Stromal cell of bone marrow (primary cell): ENCODE measurements at regions not wholly inside any gene's neighbourhood (a gene's known extent, or its start where the extent isn't known, plus 50 kb on each side); places are given as distances from the start of the nearest gene placed in this dataset.

ENCODE experiments used
- DNase-seq: peaks from one replicate; pipeline ENCODE4 v3.0.0-alpha.2; 2012; ENCODE audit warnings: low read depth

DNA sequence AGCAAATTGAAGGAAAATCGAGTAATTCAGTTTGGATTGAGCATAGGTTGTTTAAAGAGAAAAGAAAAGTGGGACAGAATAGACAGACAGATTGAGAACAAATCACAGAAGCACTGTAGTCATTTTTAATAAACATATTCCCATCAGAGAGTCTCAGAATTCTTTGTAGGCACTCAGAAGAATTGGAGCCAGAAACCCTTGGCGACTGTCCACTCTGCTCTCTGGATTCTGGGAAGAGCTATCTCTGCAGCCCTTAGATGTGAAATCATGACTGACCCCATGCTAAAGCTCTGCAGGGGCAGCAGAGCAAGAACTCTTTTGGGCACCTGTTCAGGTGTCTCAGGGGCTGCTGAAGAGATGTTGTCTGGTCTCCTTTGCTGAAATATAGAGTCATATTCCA lies 223.7 kb upstream of the KIRREL3 start:
- no peak for DNase-seq

DNA sequence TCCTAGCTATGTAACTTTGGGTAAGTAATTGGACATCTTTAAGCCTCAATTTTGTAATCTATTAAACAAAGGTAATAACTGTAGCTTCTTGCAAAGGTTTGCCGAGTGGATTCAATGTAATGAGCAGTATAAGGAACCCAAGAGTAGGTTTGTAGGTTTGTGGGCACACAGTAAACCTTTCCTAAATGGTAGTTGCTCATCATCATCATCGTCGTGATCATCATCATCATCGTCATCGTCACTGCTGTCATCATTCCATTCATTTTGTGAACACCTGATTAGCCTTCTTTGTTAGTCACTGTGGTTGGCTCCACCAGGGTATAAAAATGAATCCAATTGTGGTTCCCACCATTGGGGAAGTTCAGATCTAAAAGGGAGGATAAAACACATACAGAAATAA lies 223.1 kb upstream of the KIRREL3 start:
- no peak for DNase-seq

DNA sequence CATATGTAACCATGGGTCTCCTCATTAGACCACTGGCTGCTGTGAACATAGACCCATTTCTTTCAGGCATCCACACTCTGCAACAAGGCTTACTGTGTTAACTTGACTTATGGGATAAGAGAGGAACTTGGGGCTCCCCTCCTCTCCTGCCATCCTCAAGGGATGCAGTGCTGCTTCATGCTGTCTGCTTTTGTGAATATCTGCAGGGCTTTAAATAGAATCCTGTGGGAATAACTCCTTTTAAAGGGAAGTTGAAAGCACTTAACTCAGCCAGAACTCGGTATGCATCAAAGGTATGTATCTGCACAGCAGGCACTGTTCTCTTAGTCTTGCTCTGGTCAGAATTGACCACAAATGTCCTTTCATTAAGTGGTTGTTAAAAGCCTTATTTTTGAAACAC lies 222.5 kb upstream of the KIRREL3 start:
- no peak for DNase-seq

DNA sequence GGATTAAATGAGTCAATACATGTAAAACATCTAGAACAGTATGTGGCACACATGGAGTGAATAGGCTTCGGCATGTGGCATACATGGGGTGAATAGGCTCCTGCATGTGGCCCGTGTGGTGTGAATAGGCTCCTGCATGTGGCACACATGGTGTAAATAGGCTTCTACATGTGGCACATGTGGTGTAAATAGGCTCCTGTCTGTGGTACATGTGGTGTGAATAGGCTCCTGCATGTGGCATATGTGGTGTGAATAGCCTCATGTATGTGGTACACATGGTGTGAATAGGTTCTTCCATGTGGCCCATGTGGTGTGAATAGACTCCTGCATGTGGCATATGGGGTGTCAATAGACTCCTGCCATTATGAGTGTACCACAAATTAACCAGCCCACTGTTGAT lies 219.1 kb upstream of the KIRREL3 start:
- DNase-seq, result no peak

GRCh38 chr11:127218275-127218608 lies 217.7 kb upstream of the KIRREL3 start:
- no peak for DNase-seq

GRCh38 chr11:127217452-127218274 lies 217.1 kb upstream of the KIRREL3 start:
- DNase-seq, result no peak

DNA sequence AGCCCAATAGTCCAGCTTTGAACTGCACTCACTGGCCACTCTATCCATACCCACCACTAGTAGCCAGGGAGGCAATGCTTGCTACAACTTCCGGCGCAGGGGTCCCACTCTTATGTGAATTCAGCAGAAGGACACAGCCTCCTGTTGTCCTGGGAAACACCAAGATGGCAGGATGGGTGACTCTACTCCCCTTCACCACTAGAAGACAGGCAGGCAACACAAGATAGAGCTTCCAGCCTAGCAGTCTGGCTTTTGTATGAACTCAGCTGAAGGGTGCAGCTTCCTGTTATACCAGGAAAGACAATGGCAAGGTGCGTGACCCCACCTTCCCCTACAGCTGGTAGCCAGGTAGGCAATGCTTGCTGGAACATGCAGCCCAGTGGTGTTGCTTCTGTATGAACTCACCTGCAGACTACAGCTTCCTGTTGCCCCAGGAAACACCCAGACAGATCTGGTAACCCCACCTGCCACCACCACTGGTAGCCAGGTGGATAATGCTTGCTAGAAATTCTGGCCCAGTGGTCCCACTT lies 205.2 kb upstream of the KIRREL3 start:
- DNase-seq, result no peak

DNA sequence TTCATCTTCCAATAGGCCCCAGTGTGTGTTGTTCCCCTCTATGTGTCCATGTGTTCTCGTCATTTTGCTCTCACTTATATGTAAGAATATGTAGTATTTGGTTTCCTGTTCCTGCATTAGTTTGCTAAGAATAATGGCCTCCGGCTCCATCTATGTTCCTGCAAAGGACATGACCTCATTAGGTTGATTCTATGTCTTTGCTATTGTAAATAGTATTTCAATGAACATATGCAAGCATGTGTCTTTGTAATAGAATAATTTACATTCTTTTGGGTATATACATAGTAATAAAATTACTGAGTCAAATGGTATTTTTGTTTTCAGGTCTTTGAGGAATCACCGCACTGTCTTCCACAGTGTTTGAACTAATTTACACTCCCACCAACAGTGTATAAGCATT lies 202.9 kb upstream of the KIRREL3 start:
- no peak for DNase-seq

- DNase-seq, result no peak
These were observed 201.5 kb upstream of the KIRREL3 start for GRCh38 chr11:127202105-127202504.

DNA sequence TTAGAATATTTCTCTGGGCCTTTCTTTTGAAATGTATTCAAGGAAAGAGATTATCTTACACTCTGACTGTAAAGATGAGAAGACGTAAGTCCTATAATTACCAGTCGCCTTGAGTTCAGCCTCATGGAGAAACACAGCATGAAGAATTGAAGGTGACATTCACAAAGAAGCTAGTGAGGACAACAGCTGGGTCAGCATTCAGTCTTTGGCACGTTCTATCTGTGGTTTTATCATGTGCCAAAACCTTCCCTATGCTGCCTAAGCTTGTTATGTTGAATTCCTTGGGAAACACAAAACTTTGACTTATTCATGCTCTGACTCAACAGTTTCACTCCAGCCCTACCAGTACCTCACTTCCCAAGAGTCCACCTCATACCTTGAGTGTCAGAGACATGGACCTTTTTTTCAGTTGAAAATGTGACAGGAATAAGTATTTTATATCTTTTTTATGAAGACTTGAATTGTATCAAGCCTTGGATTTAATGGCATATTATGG lies 198.8 kb upstream of the KIRREL3 start:
- no peak for DNase-seq

- DNase-seq, result no peak
These were observed 195.0 kb upstream of the KIRREL3 start for GRCh38 chr11:127195501-127196120.

GRCh38 chr11:127194521-127194920 lies 194.0 kb upstream of the KIRREL3 start:
- DNase-seq, result no peak

- DNase-seq, result no peak
These were observed 193.4 kb upstream of the KIRREL3 start for GRCh38 chr11:127193950-127194349.

DNA sequence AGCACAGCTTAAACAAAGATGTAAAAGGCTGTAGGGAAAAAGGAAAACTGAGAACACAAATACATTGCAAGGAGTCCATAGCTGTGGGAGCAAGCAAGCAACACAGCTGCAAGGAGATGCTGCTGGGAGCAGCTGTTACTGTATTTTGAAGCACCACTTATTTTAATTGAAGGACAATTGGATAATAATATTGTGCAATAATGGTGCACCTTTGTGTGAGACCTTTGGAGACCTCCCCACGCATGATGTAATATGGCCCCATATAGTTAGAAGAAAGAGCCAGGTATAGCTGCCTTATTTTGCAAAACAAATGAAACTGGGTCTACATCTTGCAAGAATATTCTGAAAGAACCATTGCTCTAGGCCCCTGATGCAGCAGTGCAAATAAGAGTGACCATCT lies 191.1 kb upstream of the KIRREL3 start:
- DNase-seq, result no peak

- DNase-seq, result no peak
These were observed 190.7 kb upstream of the KIRREL3 start for GRCh38 chr11:127191261-127191660.

DNA sequence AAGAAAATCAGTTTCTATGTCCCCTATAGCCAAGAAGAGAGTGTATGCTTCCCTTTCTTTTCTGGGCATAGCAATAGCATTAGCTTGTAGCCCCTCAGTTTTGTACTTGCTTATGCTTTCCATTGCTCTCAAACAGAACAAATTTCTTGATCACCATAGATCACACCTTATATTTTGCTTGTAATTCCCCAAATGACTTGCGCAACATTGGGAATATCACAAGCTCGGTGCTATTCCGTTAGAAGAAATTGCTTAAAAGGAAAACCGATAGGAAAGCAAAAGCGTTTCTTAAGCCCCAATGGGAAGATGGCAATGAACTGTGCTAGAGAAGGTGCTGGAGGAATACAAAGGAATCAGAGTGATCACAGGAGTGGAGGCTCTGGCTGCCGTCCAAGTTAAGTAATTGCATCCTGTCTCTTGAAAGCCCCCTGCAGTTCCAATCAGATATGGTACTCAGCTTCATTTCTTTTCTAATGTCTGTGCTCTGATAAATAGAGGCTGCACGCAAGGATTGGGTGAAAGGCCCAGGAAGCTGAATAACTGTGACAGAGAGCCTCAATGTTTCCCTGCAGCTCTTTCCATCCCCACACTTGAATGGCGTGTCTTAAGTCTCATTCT lies 182.1 kb upstream of the KIRREL3 start:
- DNase-seq, result no peak

DNA sequence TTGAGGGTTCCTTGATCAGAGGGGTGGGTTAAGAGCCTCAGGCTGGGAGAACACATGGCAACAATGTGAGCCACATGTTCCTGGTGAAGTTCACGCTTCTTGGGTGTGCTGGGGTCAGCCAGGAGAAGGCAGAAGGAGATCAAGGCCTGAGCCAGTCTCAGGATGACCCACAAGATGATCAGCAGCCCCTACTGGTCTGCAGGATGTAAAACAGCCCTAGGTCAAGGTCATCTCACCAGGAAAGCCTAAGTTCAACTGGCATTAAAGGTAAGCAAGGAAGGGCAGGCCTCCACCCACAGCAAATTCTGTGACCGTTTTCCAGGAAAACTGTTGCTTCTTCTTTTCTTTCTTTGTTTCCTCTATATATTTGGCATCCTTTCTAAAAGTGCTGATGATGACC lies 156.7 kb upstream of the KIRREL3 start:
- DNase-seq, result no peak

GRCh38 chr11:127149410-127149809 lies 148.8 kb upstream of the KIRREL3 start:
- DNase-seq, result no peak

- no peak for DNase-seq
These were observed 142.7 kb upstream of the KIRREL3 start for GRCh38 chr11:127143251-127143650.

DNA sequence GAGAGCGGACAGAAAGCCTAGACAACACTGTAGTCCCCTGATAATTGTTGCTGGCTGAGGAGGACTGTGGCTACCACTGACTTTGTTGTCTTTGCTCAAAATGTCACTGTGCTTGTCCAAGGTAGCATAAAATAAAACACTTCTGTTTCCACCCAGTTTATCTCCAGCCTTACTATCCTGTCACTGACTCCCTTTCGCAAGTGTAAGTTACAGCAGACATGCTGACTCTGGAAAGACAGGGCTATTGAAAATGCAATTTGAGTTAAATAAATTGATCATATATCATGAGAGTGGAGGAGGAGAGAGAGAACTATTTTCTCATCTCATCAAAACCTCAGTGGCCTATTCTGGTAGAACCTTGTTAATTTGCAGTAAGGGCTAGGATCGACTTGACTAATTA lies 138.0 kb upstream of the KIRREL3 start:
- no peak for DNase-seq

DNA sequence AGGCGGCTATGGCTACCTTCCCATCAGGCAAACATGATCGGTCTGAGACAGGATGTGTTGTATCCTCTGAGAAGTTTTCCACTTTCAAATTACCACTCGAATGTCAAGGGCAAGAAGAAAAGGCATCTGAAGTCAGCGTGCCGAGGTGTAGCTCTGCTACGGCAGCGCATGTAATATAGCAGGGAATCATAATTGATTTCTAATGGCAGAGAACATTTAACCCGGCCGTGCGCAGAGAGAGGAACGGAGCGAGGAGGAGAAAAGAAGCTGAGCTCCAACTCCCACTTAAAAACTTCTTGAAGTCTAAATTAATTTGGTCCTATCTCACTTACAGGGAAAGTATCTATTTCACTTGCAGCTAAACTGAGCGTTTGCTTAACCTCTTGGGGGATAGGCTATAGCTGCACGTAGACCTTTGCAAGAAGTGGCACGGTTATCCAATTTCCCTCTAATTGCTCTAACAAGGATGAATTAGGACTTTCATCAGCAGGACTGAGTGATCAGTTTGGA lies 137.3 kb upstream of the KIRREL3 start:
- DNase-seq, result no peak

DNA sequence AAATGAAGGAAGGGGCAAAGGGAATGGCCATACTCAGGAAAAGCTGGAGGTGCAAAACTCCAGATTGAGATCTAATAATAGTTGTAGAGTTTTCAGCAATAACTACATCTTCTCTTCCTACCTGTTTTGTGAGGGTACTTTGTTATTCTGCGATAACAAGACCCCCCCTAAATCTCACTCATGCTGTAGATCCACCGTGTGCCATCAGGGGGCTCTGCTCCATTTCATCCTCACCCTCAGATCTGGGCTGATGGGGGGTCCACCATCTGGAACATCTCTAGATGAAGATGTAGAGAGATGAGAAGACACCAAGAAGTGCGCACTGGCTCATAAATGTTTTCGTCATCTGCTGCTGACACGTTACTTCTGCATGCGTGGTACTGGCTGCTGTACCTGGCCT lies 135.9 kb upstream of the KIRREL3 start:
- no peak for DNase-seq

DNA sequence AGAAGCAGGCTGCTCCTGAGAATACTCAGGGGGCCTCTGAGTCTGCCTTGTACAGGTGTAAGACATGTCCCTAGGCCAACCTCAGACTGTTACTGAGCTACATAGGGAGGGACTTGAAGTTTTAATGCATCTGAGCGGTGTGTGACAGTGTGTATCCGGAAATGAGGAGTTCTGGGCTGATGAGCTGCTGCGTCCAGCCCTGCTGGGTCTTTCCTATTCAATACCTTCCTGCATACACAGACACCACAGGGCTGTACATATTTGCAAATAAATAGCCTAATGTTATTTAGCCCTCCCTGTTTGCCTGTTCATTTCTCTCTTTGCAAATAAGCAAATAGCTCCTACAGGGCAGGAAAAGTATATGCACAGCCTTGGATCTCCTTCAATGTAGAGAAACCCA lies 134.7 kb upstream of the KIRREL3 start:
- DNase-seq, result no peak
